ENCODE measurements at regions not wholly inside any gene's neighbourhood (a gene's known extent, or its start where the extent isn't known, plus 50 kb on each side); places are given as distances from the start of the nearest gene placed in this dataset.

DNA sequence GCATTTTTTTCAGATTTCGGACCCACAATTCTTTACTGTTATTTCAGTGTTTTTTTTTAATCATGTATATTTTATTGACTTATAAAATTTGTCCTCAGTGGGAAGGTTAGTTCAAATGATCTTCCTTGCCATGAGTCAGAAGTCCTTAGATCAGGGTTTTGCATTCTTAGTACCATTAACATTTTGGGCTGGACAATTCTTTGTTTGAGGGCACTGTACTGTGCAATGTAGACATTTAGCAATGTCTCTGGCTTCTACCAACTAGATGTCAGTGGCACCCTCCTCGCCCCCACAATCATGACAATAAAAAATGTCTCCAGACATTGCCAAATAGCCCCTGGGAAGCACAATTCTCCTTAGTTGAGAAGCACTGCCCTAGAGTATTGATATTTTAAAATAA, 176.6 kb downstream of the VEGFC start:
- H2AFZ ChIP-seq (ENCODE audit: low read depth, low read length, poor library complexity, severe bottlenecking) = no peak overlapping the region
- TF ChIP-seq ZNF274 (IDR thresholded peaks at IDR 0.05; ENCODE audit: low read depth, low read length) (no peak), JUND (IDR thresholded peaks at IDR 0.05) (no peak), EGR1 (IDR thresholded peaks at IDR 0.05; ENCODE audit: low read depth) (no peak), RAD21 (IDR thresholded peaks at IDR 0.05; ENCODE audit: low read depth) (no peak), CBX3 (IDR thresholded peaks at IDR 0.05; ENCODE audit: low read depth) (no peak), TCF7L2 (IDR thresholded peaks at IDR 0.05; ENCODE audit: borderline replicate concordance, extremely low read depth, insufficient read depth, insufficient read length) (no peak), POLR2AphosphoS5 (IDR thresholded peaks at IDR 0.05; ENCODE audit: low read depth, low read length) (no peak), ZBTB33 (IDR thresholded peaks at IDR 0.05; ENCODE audit: extremely low read depth, insufficient replicate concordance, low read length) (no peak), CEBPB (IDR thresholded peaks at IDR 0.05; ENCODE audit: low read depth) (no peak), ZFX (IDR thresholded peaks at IDR 0.05) (no peak), SRF (IDR thresholded peaks at IDR 0.05; ENCODE audit: low read depth) (no peak), EZH2 (IDR thresholded peaks at IDR 0.05) (no peak), FOSL1 (IDR thresholded peaks at IDR 0.05; ENCODE audit: low read depth) (no peak), EZH2phosphoT487 (IDR thresholded peaks at IDR 0.05; ENCODE audit: borderline replicate concordance) (no peak)
- TF ChIP-seq, protein P1, sequence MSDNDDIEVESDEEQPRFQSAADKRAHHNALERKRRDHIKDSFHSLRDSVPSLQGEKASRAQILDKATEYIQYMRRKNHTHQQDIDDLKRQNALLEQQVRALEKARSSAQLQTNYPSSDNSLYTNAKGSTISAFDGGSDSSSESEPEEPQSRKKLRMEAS (IDR thresholded peaks at IDR 0.05) = no peak
- TF ChIP-seq, protein P2, sequence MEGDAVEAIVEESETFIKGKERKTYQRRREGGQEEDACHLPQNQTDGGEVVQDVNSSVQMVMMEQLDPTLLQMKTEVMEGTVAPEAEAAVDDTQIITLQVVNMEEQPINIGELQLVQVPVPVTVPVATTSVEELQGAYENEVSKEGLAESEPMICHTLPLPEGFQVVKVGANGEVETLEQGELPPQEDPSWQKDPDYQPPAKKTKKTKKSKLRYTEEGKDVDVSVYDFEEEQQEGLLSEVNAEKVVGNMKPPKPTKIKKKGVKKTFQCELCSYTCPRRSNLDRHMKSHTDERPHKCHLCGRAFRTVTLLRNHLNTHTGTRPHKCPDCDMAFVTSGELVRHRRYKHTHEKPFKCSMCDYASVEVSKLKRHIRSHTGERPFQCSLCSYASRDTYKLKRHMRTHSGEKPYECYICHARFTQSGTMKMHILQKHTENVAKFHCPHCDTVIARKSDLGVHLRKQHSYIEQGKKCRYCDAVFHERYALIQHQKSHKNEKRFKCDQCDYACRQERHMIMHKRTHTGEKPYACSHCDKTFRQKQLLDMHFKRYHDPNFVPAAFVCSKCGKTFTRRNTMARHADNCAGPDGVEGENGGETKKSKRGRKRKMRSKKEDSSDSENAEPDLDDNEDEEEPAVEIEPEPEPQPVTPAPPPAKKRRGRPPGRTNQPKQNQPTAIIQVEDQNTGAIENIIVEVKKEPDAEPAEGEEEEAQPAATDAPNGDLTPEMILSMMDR (IDR thresholded peaks at IDR 0.05 in 2 of 3, conservative IDR thresholded peaks at IDR 0.05 in 1 of 3; ENCODE audit: borderline replicate concordance in 1 of 3, insufficient read depth in 1 of 3, low read depth in 2 of 3, low read length in 2 of 3) = no peak
- RAD21 ChIA-PET (ENCODE audit: low non-redundant PET in 1 of 2, low total read pairs in 2 of 2, uncharacterized antibody in 2 of 2, unreplicated experiment in 2 of 2) = no interaction called here

More for the DNA sequence above, 176.6 kb downstream of the VEGFC start:
- intact Hi-C loops (cut with micrococcal nuclease) = no loop called here
- Histone ChIP-seq H3K4me1 (ENCODE audit: control insufficient read depth in 1 of 2, insufficient read depth in 2 of 2, low read length in 2 of 2) (no peaks in the 10 kb centered on the region), H3K27me3 (ENCODE audit: insufficient read depth, low read length) (no peaks in the 10 kb centered on the region), H3K9me2 (ENCODE audit: insufficient read depth) (no peaks in the 10 kb centered on the region), H3K27ac (ENCODE audit: low read depth, low read length) (no peak overlapping the region), H3K79me2 (ENCODE audit: insufficient read depth, low read length) (no peaks in the 10 kb centered on the region), H3K36me3 (ENCODE audit: control insufficient read depth in 1 of 2, insufficient read depth in 2 of 2, low read length in 2 of 2) (no peaks in the 10 kb centered on the region), H3K9me3 (ENCODE audit: control insufficient read depth in 1 of 2, insufficient read depth in 1 of 2, low read depth in 1 of 2, low read length in 2 of 2) (no peaks in the 10 kb centered on the region), H3K4me2 (ENCODE audit: low read length) (no peak overlapping the region), H4K20me1 (ENCODE audit: insufficient read depth) (no peaks in the 10 kb centered on the region), H3K4me3 (replicated peaks in 1 of 2; ENCODE audit: low read depth in 1 of 2, low read length in 2 of 2) (no peak overlapping the region), H3K9ac (ENCODE audit: low read length) (no peak overlapping the region)
- DNase-seq (ENCODE audit: low read depth, low spot score) (no peak), ATAC-seq (no peak)
- ChIA-PET CTCF (no interaction called here), POLR2A (no interaction called here)
- no TSS peak for BruUV-seq (replicated peaks)
